ENCODE measurements at regions not wholly inside any gene's neighbourhood (a gene's known extent, or its start where the extent isn't known, plus 50 kb on each side); places are given as distances from the start of the nearest gene placed in this dataset.

DNA sequence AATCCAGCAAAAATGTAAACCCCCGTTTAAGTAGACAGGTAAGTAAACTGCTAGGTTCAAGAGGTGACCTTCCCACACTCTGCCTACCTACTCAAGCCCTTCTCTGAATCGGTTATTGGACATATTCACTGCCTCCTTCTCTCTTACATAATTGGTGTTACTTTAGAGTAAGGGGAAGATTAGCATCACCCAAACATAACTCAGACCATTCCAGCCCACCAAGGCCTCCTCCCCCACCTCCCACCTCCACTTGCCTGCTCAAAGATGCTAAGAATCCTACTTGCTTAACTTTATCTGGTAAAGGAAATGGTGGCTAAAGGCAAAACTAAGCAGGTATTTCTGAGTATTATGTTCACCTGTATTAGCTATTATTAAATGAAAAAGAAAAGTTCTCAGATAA lies 55.0 kb upstream of the DTNA start:
- H3K9me3 ChIP-seq (ENCODE audit: severe bottlenecking) = no peaks in the 10 kb centered on the region
- no peaks in the 10 kb centered on the region for H3K36me3 ChIP-seq
- no peak for DNase-seq
- no peaks in the 10 kb centered on the region for H3K27me3 ChIP-seq (ENCODE audit: insufficient read depth, low read depth, severe bottlenecking)
- no peak overlapping the region for H3K27ac ChIP-seq
- TF ChIP-seq, protein P1, sequence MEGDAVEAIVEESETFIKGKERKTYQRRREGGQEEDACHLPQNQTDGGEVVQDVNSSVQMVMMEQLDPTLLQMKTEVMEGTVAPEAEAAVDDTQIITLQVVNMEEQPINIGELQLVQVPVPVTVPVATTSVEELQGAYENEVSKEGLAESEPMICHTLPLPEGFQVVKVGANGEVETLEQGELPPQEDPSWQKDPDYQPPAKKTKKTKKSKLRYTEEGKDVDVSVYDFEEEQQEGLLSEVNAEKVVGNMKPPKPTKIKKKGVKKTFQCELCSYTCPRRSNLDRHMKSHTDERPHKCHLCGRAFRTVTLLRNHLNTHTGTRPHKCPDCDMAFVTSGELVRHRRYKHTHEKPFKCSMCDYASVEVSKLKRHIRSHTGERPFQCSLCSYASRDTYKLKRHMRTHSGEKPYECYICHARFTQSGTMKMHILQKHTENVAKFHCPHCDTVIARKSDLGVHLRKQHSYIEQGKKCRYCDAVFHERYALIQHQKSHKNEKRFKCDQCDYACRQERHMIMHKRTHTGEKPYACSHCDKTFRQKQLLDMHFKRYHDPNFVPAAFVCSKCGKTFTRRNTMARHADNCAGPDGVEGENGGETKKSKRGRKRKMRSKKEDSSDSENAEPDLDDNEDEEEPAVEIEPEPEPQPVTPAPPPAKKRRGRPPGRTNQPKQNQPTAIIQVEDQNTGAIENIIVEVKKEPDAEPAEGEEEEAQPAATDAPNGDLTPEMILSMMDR (IDR thresholded peaks at IDR 0.05; ENCODE audit: low read depth, low read length) = no peak
- no peak overlapping the region for H3K4me3 ChIP-seq (ENCODE audit: low read depth, low read length)

GRCh38 chr18:34657860-34658500 lies 52.1 kb upstream of the DTNA start:
- Histone ChIP-seq H3K4me3 (ENCODE audit: low read depth, low read length) (no peak overlapping the region), H3K9me3 (ENCODE audit: severe bottlenecking) (no peaks in the 10 kb centered on the region), H3K27me3 (ENCODE audit: insufficient read depth, low read depth, severe bottlenecking) (no peaks in the 10 kb centered on the region), H3K36me3 (no peaks in the 10 kb centered on the region), H3K27ac (no peak overlapping the region)
- DNase-seq = no peak
- TF ChIP-seq, protein P1 (IDR thresholded peaks at IDR 0.05; ENCODE audit: low read depth, low read length) = no peak

- Histone ChIP-seq H3K27me3 (ENCODE audit: insufficient read depth, low read depth, severe bottlenecking) (no peaks in the 10 kb centered on the region), H3K36me3 (no peaks in the 10 kb centered on the region), H3K9me3 (ENCODE audit: severe bottlenecking) (no peaks in the 10 kb centered on the region), H3K4me3 (ENCODE audit: low read depth, low read length) (no peak overlapping the region), H3K27ac (no peak overlapping the region)
- DNase-seq = no peak
- TF ChIP-seq, protein P1 (IDR thresholded peaks at IDR 0.05; ENCODE audit: low read depth, low read length) = no peak
Measured at GRCh38 chr18:34659579-34660517, 50.2 kb upstream of the DTNA start.
